ENCODE measurements at regions not wholly inside any gene's neighbourhood (a gene's known extent, or its start where the extent isn't known, plus 50 kb on each side); places are given as distances from the start of the nearest gene placed in this dataset.

GRCh38 chr7:25305831-25306230, 77.5 kb upstream of the NPVF start:
- intact Hi-C loops (cut with micrococcal nuclease) = no loop called here
- ChIA-PET CTCF (no interaction called here), RAD21 (ENCODE audit: low non-redundant PET in 1 of 2, low total read pairs in 2 of 2, uncharacterized antibody in 2 of 2, unreplicated experiment in 2 of 2) (no interaction called here), POLR2A (no interaction called here)
- H2AFZ ChIP-seq (ENCODE audit: low read depth, low read length, poor library complexity, severe bottlenecking) = no peak overlapping the region
- no TSS peak for BruUV-seq (replicated peaks)
- no peak for ATAC-seq
- no peaks in the 10 kb centered on the region for H3K36me3 ChIP-seq (ENCODE audit: control insufficient read depth in 1 of 2, insufficient read depth in 2 of 2, low read length in 2 of 2)
- H3K9me2 ChIP-seq (ENCODE audit: insufficient read depth) = no peaks in the 10 kb centered on the region
- TF ChIP-seq ZFX (IDR thresholded peaks at IDR 0.05) = no peak
- no peak for TF ChIP-seq EZH2 (IDR thresholded peaks at IDR 0.05)
- TF ChIP-seq REST (IDR thresholded peaks at IDR 0.05; ENCODE audit: low read depth) = no peak
- no peak for TF ChIP-seq EZH2phosphoT487 (IDR thresholded peaks at IDR 0.05; ENCODE audit: borderline replicate concordance)
- TF ChIP-seq FOSL1 (IDR thresholded peaks at IDR 0.05; ENCODE audit: low read depth) = no peak
- TF ChIP-seq ZBTB33 (IDR thresholded peaks at IDR 0.05; ENCODE audit: extremely low read depth, insufficient replicate concordance, low read length) = no peak
- no peak for TF ChIP-seq TCF7L2 (IDR thresholded peaks at IDR 0.05; ENCODE audit: borderline replicate concordance, extremely low read depth, insufficient read depth, insufficient read length)
- TF ChIP-seq ELF1 (IDR thresholded peaks at IDR 0.05; ENCODE audit: borderline replicate concordance, low read depth) = no peak
- no peak for TF ChIP-seq RAD21 (IDR thresholded peaks at IDR 0.05; ENCODE audit: low read depth)
- no peak for TF ChIP-seq CTCF (IDR thresholded peaks at IDR 0.05 in 2 of 3, conservative IDR thresholded peaks at IDR 0.05 in 1 of 3; ENCODE audit: borderline replicate concordance in 1 of 3, insufficient read depth in 1 of 3, low read depth in 2 of 3, low read length in 2 of 3)
- peaks cover 57% of the 10 kb centered on the region for H3K27me3 ChIP-seq (ENCODE audit: insufficient read depth, low read length)
- no peaks in the 10 kb centered on the region for H3K4me1 ChIP-seq (ENCODE audit: control insufficient read depth in 1 of 2, insufficient read depth in 2 of 2, low read length in 2 of 2)
- no peak overlapping the region for H3K9ac ChIP-seq (ENCODE audit: low read length)
- H3K4me2 ChIP-seq (ENCODE audit: low read length) = no peak overlapping the region
- no peaks in the 10 kb centered on the region for H3K79me2 ChIP-seq (ENCODE audit: insufficient read depth, low read length)
- H3K4me3 ChIP-seq (replicated peaks in 1 of 2; ENCODE audit: low read depth in 1 of 2, low read length in 2 of 2) = no peak overlapping the region
- H4K20me1 ChIP-seq (ENCODE audit: insufficient read depth) = no peaks in the 10 kb centered on the region
- DNase-seq (ENCODE audit: low read depth, low spot score) = no peak
- H3K27ac ChIP-seq (ENCODE audit: low read depth, low read length) = no peak overlapping the region
- H3K9me3 ChIP-seq (ENCODE audit: control insufficient read depth in 1 of 2, insufficient read depth in 1 of 2, low read depth in 1 of 2, low read length in 2 of 2) = no peaks in the 10 kb centered on the region

All from HCT116 (cell line).